GM19328 (cell line): ENCODE measurements at regions not wholly inside any gene's neighbourhood (a gene's known extent, or its start where the extent isn't known, plus 50 kb on each side); places are given as distances from the start of the nearest gene placed in this dataset.

ENCODE experiments used
- ATAC-seq: cut with Tn5 transposase; IDR thresholded peaks from one replicate; pipeline ENCODE4 v1.9.1; 2021; ENCODE audit warnings: mild to moderate bottlenecking, moderate library complexity; ENCODE audit not compliant: unreplicated experiment

DNA sequence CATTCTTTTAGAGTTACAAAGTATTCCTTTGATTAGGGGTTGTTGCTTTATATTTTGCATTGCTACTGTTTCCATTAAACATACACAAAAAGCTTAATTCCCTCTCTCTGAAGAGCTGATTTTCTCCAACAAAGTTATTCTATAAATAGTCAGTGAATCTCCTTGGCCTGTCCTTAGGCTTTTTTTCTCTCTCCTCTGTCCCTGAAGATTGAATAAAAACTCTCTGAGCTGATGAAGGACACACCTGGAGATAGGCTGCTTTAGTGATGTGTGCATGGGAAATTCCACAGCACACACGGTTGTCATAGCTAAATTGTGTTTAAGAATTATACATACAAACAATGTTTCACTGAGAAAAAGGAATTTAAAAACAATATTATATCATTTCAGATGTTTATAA lies 90.5 kb upstream of the TMEM106B start:
- ATAC-seq, result no peak

DNA sequence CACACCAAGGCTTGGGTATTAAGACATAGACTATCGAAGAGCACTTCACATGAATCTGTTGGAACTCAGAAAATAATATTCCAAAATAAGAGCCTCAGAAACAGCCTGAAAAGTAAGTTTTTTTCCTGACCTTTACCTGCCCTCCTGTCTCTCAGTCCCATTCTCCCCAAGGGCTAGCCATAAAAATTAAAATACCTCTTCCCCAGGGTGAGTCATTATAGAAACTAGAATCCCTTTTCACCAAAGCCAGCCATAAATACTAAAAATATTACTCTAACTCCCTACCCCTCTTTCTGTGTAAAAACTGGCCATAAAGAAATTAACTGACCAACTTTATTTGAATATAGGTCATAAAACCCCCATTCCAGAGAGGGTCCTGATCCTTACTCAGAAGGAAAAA lies 87.9 kb upstream of the TMEM106B start:
- ATAC-seq, result no peak

- no peak for ATAC-seq
Measured at GRCh38 chr7:12124028-12124427, 87.1 kb upstream of the TMEM106B start.

GRCh38 chr7:12127455-12127854 lies 83.6 kb upstream of the TMEM106B start:
- no peak for ATAC-seq

- ATAC-seq, result no peak
Measured at GRCh38 chr7:12130609-12131008, 80.5 kb upstream of the TMEM106B start.

- ATAC-seq, result no peak
Measured at GRCh38 chr7:12131122-12131521, 80.0 kb upstream of the TMEM106B start.

DNA sequence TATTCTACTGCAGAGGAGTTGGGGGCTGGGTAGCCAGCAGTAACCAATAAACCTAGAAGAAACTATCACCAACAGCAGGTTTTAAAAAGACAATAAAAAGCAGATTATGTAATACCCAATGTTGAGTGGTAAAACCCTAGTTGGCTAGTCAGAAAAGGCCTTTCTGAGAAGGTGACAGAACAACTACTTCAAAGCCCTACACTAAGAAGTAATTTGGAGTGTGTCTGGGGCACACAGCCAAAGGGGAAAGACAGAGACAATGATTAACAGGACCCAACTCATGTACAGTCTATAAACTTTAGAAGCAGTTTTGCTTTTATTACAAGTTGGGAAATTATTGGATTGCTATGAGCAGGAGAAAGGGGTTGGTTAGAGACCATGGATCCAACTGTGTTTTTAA lies 77.2 kb upstream of the TMEM106B start:
- no peak for ATAC-seq

DNA sequence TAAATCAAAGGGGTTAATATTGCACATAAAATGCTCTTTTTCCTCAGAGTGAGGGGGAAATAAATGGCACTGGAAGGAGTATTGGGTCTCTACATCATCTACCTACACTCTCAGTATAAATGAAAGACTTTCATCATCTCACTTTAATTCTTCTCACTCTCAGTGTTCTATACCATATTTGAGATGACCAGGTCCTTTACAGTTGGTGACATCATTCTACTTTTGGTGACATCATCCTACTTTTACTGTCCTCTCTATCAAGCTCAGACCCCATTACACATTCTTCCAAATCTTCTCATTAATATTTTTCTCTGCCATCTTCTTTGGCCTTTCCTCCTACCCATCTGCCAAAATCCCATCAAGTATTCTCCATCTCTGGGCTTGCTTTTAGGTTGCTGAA lies 74.6 kb upstream of the TMEM106B start:
- no peak for ATAC-seq

DNA sequence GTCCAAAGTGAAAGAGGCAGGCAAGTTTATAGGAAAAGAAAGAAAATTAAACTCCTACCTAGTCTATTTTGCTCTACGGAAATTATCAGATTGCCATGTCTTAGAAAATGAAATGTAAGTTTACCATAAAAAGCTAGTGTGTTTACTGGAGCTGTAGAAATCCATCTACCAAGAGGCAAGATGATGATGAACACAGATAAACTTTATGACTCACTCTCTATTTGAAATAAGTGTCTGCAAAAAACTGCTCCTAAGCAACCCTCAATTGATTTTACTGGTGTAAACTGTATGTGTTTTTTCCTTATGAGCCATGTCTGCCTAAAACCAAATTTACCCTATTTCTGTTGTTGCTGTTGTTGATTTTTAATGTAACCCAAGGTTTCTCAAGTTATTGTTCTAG lies 73.8 kb upstream of the TMEM106B start:
- no peak for ATAC-seq

- no peak for ATAC-seq
Measured at GRCh38 chr7:12138421-12138820, 72.7 kb upstream of the TMEM106B start.

DNA sequence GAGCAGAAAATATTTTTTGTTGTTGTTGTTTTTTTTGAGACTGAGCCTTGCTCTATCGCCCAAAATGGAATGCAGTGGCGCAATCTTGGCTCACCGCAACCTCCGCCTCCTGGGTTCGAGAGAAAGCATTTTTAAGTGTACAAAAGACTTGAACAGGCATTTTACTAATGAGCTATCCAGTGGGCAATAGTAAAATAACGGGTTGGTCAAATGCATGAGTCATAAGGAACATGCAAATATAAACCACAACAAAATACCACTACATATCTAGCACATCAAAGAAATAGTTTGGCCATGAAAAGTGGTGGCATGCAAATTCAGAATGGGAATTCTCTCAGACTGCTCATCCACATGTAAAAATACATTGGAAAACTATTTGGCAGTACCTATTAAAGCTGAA lies 71.7 kb upstream of the TMEM106B start:
- ATAC-seq, result no peak

GRCh38 chr7:12146813-12147212 lies 64.3 kb upstream of the TMEM106B start:
- ATAC-seq, result no peak

GRCh38 chr7:12152196-12152918 lies 58.7 kb upstream of the TMEM106B start:
- no peak for ATAC-seq

DNA sequence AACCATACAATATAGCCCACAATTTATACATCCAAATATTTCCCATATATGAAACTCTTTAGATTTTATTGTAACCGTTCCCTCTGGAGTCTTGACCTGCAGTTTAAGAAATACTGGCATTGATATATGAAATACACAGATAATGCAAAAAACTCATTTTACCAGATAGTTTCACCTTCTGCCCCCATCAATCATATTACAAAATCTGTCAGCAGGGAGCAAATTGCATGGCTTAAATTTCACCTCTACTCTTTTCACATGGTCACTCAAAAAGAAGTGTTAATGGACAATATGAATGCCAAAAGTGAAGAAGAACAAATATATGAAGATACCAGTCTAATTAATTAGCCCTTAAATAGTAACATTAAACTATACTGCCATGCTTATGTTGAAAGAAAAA lies 57.0 kb upstream of the TMEM106B start:
- no peak for ATAC-seq

- ATAC-seq, result no peak
Measured at GRCh38 chr7:12157517-12157916, 53.6 kb upstream of the TMEM106B start.

DNA sequence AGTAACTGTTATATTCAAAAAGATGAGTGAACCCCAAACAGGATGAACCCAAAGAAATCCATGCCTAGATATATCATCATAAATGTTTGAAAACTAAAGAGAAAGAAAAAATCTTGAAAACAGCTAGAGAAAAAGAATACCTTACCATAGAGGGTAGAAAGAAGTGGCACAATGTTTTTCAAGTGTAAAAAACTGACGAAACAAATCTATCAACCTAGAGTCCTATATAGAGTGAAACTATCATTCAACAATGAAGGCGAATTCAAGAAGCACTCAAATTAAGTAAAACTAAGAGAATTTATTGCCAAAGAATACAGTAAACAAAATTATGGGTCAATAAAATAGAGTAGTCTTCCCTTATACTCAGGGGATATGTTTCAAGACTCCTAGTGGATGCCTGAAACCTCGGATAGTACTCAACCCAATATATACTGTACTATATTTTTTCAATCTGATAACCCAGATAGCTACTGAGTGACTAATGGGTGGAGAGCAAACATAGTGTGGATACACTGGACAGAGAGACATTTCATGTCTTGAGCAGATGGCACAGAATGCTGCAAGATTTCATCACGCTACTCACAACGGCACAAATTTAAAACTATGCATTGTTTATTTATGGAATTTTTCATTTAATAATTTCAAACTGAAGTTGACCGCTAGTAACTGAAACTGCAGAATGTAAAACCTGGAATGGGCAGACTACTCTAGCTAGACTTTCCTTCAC lies 52.6 kb upstream of the TMEM106B start:
- no peak for ATAC-seq

- no peak for ATAC-seq
Measured at GRCh38 chr7:12161146-12161545, 49.9 kb upstream of the TMEM106B start.
